Non-pigmented ciliary epithelial cell (primary cell): ENCODE measurements at regions not wholly inside any gene's neighbourhood (a gene's known extent, or its start where the extent isn't known, plus 50 kb on each side); places are given as distances from the start of the nearest gene placed in this dataset.
"Not testable (repeated sequence)": the region's sequence is repeated elsewhere in the genome, so short reads cannot be mapped to it uniquely, and the experiment has no call there.

Source experiments
- DNase-seq: peaks from one replicate; pipeline ENCODE4 v3.0.0-alpha.2; 2010; ENCODE audit warnings: low read depth

- DNase-seq, result peak; percentile 83
Measured at GRCh38 chr15:87752250-87752951, 504.1 kb downstream of the NTRK3 start.

DNA sequence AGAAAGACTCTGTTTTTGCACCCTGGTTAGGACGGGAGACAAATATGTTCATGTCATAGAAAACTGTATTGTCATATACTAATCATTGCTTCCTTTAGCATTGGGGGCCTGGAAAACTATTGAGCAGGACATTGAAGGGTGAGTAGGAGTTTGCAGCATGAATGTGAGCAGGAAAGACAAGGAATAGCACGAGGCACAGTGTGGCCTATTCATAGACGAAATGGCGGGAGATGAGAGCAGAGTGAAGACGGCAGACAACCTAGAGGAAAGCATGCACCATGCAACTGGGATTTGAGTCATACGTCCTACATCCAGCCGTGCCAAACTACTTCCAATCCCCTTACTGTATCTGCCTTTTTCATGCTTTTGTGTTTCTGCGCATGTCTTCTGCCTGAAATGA is 508.1 kb downstream of the NTRK3 start:
- no peak for DNase-seq

GRCh38 chr15:87747087-87747486 is 509.5 kb downstream of the NTRK3 start:
- DNase-seq, result no peak

GRCh38 chr15:87746333-87746732 is 510.2 kb downstream of the NTRK3 start:
- DNase-seq, result no peak

- no peak for DNase-seq
Measured at GRCh38 chr15:87744815-87745214, 511.7 kb downstream of the NTRK3 start.

DNA sequence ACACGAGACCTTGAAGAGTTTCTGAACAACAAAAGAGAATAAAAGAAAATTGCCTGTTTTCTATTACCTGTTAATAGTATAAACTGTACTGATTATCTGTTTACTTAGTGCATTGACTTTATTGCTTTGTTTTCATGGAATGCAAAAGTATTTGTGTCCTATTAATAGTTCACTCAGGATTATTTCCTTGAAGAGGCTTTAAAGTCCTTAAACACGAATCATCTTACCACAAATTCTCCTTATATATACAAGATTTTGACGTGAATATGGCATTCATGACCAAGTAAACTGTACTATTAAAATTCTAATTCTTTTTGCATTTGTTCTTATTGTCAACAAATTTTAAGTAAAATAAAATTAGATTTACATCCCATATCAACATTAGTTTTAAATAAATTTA is 513.0 kb downstream of the NTRK3 start:
- no peak for DNase-seq

DNA sequence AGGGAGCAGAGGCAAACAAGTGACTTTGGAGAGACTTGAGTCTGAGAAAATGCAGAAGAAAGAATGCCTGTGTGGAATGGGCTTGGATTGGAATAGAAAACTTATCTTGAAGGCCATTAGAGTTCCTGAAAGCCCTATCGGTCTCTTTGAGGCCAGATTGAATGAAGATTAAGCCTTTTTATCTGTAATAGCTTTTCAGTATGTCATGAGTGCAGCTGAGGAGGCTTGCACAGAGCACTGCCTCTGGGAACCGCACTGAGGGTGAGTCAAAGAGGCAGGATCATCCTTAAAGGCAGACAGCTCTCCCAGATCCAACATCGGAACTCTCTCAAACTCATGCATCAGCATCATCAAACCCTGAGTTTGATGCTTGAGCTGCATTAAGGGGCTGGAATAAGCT is 515.2 kb downstream of the NTRK3 start:
- DNase-seq, result no peak

- DNase-seq, result no peak
Measured at GRCh38 chr15:87740655-87741344, 515.7 kb downstream of the NTRK3 start.

GRCh38 chr15:87739866-87740265 is 516.7 kb downstream of the NTRK3 start:
- no peak for DNase-seq

- no peak for DNase-seq
Measured at GRCh38 chr15:87739081-87739480, 517.5 kb downstream of the NTRK3 start.

- DNase-seq, result not testable (repeated sequence)
Measured at GRCh38 chr15:87737460-87737859, 519.1 kb downstream of the NTRK3 start.

DNA sequence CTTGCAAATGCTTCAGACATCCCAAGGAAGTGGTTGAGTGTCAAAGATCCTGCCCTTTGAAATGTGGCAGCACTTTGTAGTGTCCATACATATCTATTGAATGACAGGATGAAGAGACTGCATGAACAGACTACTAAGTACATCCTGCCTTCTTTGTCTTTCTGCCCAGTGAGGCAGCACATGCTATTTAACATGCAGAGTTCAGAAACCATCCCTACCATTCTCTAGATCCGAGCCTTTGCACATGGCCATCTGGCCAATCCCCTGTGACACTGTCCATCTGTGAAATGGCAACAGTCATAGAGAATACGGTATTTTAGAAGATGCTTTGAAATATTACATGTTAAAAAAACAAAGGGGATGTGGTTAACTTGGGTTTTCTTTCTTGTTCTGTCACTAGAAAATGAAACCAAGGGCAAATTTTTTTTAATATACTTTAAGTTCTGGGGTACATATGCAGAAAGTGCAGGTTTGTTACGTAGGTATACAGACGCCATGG is 519.6 kb downstream of the NTRK3 start:
- no peak for DNase-seq

DNA sequence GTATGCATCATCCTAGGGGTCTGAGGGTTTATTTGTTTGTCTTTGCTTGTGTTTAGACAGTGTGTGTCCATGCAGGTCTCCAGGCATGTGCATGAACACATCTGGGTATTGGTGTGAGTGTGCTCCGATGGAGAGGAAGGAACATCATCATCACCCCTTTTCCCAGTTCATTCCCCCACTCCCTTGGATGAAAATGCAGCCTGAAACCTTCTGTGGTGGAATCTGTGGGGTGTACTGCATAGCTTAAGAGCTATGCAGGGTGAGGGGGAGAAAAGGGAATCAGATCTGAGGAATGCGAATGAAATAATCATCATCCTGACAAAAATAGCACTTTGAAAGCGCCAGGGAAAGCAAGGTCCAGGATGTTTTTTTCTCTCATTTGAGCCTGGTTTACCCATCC is 520.1 kb downstream of the NTRK3 start:
- peak; percentile 45 for DNase-seq

- DNase-seq, result no peak
Measured at GRCh38 chr15:87735522-87735921, 521.0 kb downstream of the NTRK3 start.

DNA sequence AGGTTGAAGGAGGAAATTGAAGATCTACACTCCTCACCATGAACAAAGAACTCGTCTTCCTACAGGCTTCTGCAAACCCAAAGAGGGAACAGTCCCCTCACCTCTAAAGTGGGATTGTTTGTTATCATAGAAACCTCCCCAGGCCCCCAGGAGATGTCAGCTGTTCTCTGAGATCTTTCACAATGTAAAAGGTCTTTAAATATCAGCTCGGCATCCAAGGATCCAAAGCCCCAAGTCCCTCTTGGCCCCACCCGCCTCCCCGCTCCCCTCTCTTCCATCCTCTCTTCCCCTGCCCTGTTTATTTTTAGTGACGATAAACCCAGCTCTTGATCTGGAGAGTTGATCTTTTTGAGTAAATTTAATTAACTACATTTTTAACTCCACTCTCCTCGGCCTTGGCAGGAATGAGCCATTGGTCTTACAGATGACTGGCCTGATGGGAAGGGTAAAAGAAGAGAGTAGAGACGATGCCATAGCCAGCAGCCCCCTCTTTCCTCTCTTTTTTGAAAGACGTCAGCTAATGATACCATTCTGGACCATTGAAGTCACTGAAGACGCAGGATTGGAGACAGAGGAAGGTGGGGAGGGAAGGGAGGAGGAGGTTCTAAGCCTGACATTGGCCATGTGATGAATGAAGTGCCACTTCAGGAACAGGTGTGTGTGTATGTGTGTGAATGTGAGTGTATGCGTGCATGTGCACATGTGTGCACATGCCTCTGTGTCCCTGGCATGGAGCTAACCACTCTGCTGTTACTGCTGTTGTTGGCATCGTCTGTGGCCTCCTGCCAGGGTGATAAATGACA is 521.8 kb downstream of the NTRK3 start:
- DNase-seq, result no peak

DNA sequence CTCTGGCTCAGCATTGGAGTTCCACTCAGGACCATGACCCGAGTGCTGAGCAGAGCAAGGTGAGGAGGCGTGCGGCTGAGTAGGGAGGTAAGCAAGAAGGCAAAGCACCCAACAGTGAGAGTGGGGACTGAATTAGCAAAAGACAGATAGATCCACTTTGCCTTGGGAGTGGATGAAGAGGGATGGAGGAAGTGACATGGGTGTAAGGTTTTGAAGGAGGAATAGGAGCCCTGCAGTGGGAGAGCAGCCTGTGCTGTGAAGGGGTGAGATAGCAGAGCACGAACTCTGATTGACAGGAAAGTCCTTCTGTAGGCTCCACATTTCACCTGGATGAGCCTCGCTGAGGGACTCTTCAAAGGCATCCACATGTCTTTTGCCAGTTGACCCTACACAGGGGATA is 522.6 kb downstream of the NTRK3 start:
- no peak for DNase-seq

- DNase-seq, result no peak
Measured at GRCh38 chr15:87733541-87733941, 523.0 kb downstream of the NTRK3 start.

- DNase-seq, result no peak
Measured at GRCh38 chr15:87732976-87733375, 523.6 kb downstream of the NTRK3 start.

GRCh38 chr15:87731630-87732029 is 524.9 kb downstream of the NTRK3 start:
- no peak for DNase-seq

DNA sequence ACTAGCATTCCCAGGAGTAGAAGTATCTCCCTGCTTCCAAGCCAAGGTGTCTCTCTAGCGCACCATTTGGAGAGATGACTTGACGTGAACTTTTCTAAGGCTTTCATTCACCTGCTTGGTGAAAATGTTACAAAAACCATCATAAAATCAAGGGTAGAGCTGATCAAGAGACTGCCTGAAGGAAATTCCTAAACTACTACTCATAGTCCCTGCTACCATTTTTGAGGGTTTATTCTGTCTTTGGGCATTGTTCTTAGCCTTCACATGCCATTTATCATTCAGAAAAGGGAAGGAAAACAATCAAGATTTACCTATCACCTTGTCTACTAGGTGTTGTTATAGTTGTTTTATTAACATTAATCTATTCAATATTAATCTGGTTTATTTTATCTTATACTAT is 525.8 kb downstream of the NTRK3 start:
- DNase-seq, result no peak

DNA sequence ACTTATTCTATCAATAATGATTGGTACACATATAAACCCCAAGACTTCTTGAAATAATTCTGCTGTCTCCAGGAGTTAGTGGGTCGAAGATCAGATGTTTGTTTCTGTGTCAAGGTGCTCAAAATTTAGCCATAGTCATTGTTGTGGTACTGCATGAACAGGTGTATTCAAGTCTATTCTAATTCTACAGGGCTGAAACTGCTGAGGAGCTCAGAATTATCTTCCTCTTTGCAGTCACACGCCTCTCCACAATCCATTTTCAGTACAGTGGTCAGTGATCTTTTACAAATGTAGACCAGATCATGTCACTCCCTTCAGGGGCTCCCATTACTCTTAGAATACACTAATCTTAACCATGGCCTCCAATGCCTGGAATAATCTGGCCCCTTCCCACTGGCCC is 527.5 kb downstream of the NTRK3 start:
- DNase-seq, result no peak

GRCh38 chr15:87727073-87727472 is 529.5 kb downstream of the NTRK3 start:
- DNase-seq, result no peak

- no peak for DNase-seq
Measured at GRCh38 chr15:87724330-87724729, 532.2 kb downstream of the NTRK3 start.
